ENCODE measurements at regions not wholly inside any gene's neighbourhood (a gene's known extent, or its start where the extent isn't known, plus 50 kb on each side); places are given as distances from the start of the nearest gene placed in this dataset.
"Not testable (repeated sequence)": the region's sequence is repeated elsewhere in the genome, so short reads cannot be mapped to it uniquely, and the experiment has no call there.

GRCh38 chr22:47497666-47498065 lies 735.2 kb downstream of the TBC1D22A start:
- no peak for DNase-seq

GRCh38 chr22:47495110-47495509 lies 732.7 kb downstream of the TBC1D22A start:
- DNase-seq, result no peak

DNA sequence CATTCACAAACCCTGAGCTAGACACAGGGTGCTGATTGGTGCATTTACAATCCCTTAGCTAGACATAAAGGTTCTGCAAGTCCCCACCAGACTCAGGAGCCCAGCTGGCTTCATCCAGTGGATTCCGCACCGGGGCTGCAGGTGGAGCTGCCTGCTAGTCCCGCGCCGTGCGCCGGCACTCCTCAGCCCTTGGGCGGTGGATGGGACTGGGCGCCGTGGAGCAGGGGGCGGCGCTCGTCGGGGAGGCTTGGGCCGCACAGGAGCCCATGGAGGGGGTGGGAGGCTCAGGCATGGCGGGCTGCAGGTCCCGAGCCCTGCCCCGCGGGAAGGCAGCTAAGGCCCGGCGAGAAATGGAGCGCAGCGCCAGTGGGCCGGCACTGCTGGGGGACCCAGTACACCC lies 725.7 kb downstream of the TBC1D22A start:
- DNase-seq, result not testable (repeated sequence)

DNA sequence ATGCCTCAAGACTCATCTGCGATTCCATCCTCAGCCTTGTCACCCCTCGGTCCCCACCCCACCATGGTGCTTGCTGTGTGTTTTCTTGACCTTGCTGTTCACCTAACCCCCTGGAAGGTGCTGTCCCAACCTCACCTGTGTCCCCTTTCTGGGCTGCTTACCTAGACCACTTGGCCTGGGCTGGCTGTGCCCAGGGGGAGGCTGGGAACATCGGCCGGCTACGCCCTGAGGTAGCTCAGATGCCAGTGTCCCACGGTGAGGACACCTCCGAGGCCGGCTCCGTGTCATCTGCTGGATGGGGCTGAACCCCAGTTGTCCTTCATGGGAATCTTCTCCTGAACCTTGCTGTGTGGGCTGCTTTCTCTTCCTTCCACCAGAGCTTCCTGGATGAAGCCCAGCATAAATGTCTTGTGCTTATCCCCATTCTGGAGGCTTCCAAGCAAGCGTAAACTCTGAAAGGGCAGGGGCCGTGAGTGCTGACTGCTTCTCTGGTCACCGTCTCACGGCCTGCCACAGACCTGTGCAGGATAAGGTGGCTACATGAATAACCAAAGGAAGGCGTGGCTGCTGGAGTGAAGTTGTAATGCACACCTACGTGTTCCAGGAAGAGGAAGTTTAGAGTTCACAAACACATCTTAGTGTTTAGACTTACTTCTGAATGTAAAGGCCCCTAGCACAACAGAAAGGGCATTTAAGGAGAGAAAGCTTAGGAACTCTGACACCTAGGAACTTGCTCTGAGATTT lies 724.3 kb downstream of the TBC1D22A start:
- DNase-seq, result no peak

GRCh38 chr22:47484960-47485569 lies 722.6 kb downstream of the TBC1D22A start:
- no peak for DNase-seq

- no peak for DNase-seq
Measured at GRCh38 chr22:47476231-47476630, 713.8 kb downstream of the TBC1D22A start.

DNA sequence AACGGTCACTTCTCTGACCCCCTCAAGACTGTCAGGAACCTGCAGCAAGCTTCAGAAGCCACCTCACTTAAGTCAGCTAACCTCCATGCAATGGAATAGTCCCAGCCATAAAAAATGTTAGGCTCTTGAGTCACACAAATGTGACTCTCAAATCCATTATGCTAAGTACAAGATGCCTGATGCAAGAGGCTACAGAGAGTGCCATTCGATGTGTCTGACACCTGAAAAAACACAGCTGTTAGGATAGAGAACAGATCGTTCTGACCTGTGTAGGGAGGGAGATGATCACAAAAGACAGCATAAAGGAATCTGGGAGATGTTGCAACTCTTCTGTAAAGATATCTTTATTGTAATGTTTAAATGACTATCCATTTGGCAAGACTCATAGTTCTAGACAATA lies 712.4 kb downstream of the TBC1D22A start:
- no peak for DNase-seq

GRCh38 chr22:47474464-47474863 lies 712.0 kb downstream of the TBC1D22A start:
- DNase-seq, result no peak

GRCh38 chr22:47472636-47473035 lies 710.2 kb downstream of the TBC1D22A start:
- DNase-seq, result no peak

DNA sequence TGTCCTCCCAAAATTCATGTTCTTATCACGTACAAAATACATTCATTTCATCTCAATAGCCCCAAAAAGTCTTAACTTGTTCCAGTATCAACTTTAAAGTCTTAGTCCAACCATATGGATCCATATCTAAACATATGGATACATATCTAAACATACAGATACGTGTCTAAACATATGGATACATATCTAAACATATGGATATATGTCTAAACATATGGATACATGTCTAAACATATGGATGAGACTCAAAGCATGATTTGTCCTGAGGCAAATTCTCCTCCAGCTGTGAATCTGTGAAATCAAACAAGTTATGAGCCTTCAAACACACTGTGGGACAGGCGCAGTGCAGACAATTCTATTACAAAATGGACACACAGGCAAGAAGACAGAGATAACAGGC lies 709.0 kb downstream of the TBC1D22A start:
- DNase-seq, result no peak

DNA sequence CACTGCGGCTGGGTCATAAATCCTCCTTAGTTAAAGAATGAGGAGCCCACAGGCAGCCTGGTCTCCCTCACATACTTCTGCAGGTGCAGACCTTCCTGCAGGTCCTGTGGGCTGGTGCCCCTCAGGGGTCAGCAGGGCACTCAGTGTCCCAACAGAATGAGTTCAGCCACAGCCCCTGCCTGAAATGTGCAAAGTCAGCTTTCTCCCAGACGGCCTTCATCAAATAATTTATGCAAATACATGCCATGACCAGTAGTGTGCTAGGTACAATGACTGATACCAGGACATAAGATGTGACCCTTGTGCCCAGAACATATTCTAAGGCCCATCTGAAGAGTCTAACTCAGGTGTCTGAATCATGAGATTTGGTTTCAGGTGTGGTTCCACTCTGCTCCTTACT lies 703.4 kb downstream of the TBC1D22A start:
- no peak for DNase-seq

DNA sequence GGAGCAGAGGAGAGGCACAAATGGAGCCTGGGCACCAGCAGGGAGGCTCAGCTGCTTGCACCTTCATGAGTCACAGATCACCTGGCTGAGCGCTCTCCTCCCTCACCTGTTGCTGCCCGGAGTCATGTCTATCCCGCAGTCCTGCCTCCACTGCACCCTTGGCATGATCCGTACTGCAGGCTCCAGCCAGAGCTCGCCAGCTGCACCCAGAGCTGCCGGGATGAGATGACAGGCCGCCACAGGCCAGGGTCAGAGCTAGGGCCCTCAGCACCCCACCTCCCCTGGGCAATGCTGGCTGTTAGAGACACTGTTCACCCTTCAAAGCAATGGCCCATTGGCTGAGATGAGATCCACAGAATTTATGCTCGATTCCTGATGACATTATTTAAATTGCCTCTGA lies 702.8 kb downstream of the TBC1D22A start:
- DNase-seq, result no peak

- DNase-seq, result no peak
Measured at GRCh38 chr22:47463220-47463619, 700.8 kb downstream of the TBC1D22A start.

- DNase-seq, result no peak
Measured at GRCh38 chr22:47460861-47461260, 698.4 kb downstream of the TBC1D22A start.

DNA sequence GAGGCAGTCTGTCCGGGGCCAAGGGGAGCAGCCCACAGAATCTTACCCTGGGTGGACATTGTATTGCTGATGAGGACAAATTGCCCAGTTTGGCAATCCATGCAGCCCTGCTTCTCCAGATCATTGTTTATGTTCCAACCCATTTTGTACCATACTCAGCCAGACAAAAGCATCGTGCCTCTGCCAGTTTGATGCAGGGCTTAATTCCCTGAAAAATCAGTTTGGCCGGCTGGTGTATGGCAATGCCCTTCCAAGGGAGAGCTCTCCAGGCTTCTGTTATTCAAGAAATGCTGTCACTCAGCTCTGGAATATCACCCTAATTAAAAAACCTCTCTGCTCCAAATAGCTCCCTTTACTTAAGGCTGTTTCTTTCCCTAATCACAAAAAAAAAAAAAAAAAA lies 697.7 kb downstream of the TBC1D22A start:
- DNase-seq, result no peak

- DNase-seq, result no peak
Measured at GRCh38 chr22:47458348-47458747, 695.9 kb downstream of the TBC1D22A start.

DNA sequence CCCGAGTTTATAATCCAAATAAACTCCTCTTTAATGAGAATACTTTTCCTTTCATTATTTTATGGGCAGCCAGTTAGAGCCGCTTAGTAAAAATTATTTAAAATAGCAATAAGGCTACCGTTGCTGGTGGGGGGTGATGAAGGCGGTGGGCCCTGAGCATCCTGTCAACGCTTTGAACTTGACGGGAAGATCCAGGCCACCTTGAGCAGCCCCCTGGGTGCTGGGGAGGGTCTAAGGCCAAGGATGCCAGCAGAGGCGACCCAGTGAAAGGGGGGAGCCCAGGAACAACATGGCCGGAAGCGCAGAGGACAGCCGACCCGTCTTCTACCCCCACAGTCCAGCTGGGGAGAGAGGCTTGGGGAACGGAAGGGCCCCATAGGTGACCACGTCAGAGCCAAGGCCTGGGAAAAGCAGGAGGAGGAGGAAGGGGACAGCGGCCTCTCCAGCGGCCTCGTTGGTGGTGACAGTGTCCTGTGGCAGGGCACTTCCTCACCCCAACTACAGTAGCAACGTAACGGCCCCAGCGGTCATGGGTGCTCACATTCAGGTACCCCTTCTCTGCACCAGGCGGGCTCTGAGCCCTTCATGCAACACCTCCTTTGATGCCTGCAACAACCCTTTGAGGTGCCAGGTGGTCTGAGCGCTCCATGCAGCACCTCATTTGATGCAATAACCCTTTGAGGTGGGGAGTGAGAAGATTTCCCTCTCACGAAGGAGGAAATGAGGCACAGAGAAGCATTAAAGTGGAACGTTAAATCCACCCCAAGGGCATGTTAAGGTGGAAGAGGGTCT lies 695.3 kb downstream of the TBC1D22A start:
- DNase-seq, result no peak

DNA sequence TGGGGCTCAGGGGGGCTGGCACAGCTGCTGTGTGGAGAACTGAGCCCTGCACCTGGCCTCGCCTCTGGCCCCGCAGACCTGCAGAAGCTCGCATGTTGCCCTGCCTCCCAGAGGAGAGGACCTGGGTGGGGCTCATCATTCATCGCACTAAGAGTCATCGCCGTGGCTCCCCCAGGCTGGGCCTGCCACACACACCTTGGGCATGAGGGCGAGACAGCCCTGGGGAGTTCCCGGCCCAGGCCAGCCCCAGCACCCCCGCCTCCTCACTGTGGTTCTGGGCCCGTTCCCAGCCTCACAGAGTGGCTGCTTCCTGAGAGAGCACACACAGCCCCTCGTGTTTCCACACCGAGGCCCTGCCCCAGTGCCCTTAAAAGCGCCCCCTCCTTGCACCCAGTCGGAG lies 694.6 kb downstream of the TBC1D22A start:
- DNase-seq, result no peak

DNA sequence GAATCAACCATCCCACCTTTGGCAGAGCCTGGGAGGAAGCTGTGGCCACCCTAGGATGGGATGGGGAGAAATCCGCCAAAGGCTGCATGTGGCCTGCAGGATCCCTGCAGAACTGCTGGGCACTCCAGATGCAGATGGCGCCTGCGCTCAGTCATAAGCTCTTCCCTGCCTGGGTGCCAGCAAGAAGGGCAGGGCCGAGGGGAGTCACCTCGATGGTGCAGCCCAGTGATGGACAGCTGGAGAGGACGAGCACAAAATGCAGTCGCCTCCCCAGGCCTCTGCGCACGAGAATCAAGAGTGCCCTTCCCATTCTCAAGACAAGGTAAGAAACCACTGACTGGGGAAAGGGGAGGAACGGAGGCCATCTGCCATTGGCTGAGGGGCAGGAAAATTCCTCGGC lies 693.6 kb downstream of the TBC1D22A start:
- DNase-seq, result no peak

- no peak for DNase-seq
Measured at GRCh38 chr22:47453049-47453448, 690.6 kb downstream of the TBC1D22A start.

- no peak for DNase-seq
Measured at GRCh38 chr22:47452184-47452583, 689.7 kb downstream of the TBC1D22A start.

DNA sequence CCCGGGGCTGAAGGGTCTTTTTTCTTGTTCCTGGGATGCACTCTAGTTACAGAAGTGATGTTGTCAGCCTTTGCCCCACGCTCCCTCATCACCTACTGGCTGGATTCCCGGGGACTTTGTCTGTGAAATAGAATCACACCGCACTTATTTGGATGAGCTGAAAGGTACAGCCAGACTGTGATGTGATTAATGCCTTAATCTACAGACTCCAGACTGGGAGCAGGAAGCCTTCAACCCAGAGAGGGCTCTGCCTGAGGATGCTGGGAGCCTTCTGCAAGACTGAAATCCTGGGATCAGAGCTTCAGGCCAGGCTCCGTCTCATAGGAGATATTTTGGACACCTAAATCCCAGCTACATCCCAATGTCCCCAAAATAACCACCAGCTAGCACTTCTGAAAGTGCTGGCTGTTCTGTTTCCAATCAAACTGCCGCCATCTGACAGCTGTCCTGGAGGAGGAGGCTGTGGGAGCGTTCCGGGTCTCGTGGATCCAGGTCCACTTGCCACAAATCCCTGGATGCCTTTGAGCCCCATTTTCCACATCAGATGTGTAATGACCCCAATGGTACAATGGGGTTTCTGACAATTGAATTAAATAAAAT lies 688.5 kb downstream of the TBC1D22A start:
- no peak for DNase-seq

DNA sequence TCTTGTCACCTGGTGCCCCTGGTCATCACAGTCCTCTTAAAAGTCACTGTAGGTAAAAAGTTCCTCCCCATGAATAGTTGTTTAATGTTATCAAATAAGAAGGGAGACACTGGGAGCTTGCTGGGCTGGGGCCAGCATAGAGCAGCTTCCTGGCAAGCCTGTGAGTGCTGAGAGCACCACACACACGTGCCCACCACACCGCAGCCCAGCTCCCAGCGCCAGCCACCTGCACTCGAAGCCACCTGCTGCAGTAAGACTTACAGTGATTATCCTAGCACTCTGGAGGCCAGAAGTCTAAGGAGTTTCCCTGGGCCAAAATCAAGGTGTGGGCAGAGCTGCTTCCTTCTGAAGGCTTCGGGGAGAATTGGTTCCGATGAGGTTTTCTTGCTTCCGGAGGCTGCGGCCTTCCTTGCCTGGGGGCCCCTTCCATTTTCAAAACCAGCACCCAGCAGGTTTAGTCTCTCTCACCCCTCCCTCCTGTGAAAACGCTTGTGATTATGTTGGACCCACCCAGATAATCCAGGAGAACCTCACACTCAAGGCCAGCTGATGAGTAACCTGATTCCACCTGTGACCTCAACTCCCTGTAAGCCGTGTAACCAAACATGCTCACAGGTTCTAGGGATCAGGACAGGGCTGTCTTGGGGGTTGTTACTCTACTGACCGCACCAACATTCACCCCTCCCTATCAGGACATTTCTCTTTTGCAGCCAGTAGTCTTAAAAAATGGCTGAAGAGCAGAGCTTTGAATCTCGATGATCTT lies 687.2 kb downstream of the TBC1D22A start:
- DNase-seq, result no peak

All from activated naive CD4-positive, alpha-beta T cell treated with anti-CD3 and anti-CD28 coated beads, Interleukin-2, amount 50 U/mL, for 16 hours (primary cell).